ENCODE measurements at regions not wholly inside any gene's neighbourhood (a gene's known extent, or its start where the extent isn't known, plus 50 kb on each side); places are given as distances from the start of the nearest gene placed in this dataset.
A peak's percentile ranks its signal among the peaks of the same experiment; 100 is the strongest.
"Not testable (repeated sequence)": the region's sequence is repeated elsewhere in the genome, so short reads cannot be mapped to it uniquely, and the experiment has no call there.

- ATAC-seq (no peak), DNase-seq (no peak)
- Histone ChIP-seq H3K36me3 (ENCODE audit: insufficient read depth in 1 of 2, low read depth in 1 of 2) (no peaks in the 10 kb centered on the region), H3K27ac (no peak overlapping the region), H3K27me3 (ENCODE audit: insufficient read depth in 3 of 3, low read length in 2 of 3) (no peaks in the 10 kb centered on the region), H3K4me3 (no peak overlapping the region), H3K9me3 (no peaks in the 10 kb centered on the region), H3K4me1 (no peaks in the 10 kb centered on the region)
- no peak for TF ChIP-seq CTCF (IDR thresholded peaks at IDR 0.05)
- intact Hi-C loops (cut with DNase I): no loop called here
Measured at GRCh38 chr5:25550793-25551192, 906.0 kb upstream of the CDH10 start.

- DNase-seq (no peak), ATAC-seq (no peak)
- TF ChIP-seq CTCF (IDR thresholded peaks at IDR 0.05): peak; percentile 9
- intact Hi-C loops (cut with DNase I): no loop called here
- H3K4me3 ChIP-seq: no peak overlapping the region
- no peaks in the 10 kb centered on the region for H3K27me3 ChIP-seq (ENCODE audit: insufficient read depth in 3 of 3, low read length in 2 of 3)
- H3K36me3 ChIP-seq (ENCODE audit: insufficient read depth in 1 of 2, low read depth in 1 of 2): no peaks in the 10 kb centered on the region
- H3K27ac ChIP-seq: no peak overlapping the region
- no peaks in the 10 kb centered on the region for H3K4me1 ChIP-seq
- WGBS, 3 donors: 24 to 29% (median 24%) methylated on average over 6 of the region's 6 CpGs
- no peaks in the 10 kb centered on the region for H3K9me3 ChIP-seq
Measured at GRCh38 chr5:25544652-25545249, 900.0 kb upstream of the CDH10 start.

- Histone ChIP-seq H3K4me1 (no peaks in the 10 kb centered on the region), H3K36me3 (ENCODE audit: insufficient read depth in 1 of 2, low read depth in 1 of 2) (no peaks in the 10 kb centered on the region), H3K9me3 (no peaks in the 10 kb centered on the region), H3K4me3 (no peak overlapping the region), H3K27me3 (ENCODE audit: insufficient read depth in 3 of 3, low read length in 2 of 3) (no peaks in the 10 kb centered on the region), H3K27ac (no peak overlapping the region)
- intact Hi-C loops (cut with DNase I): no loop called here
- TF ChIP-seq CTCF (IDR thresholded peaks at IDR 0.05): no peak
- DNase-seq: no peak
- ATAC-seq: no peak
- 82 to 91% (median 87%) methylated on average over 2 of the region's 2 CpGs for WGBS, 3 donors
Measured at GRCh38 chr5:25540628-25541027, 895.9 kb upstream of the CDH10 start.

- TF ChIP-seq CTCF (IDR thresholded peaks at IDR 0.05): no peak
- Histone ChIP-seq H3K4me1 (no peaks in the 10 kb centered on the region), H3K9me3 (no peaks in the 10 kb centered on the region), H3K4me3 (no peak overlapping the region), H3K36me3 (ENCODE audit: insufficient read depth in 1 of 2, low read depth in 1 of 2) (no peaks in the 10 kb centered on the region), H3K27me3 (ENCODE audit: insufficient read depth in 3 of 3, low read length in 2 of 3) (no peaks in the 10 kb centered on the region), H3K27ac (no peak overlapping the region)
- ATAC-seq (no peak), DNase-seq (no peak)
- 39 to 45% (median 44%) methylated on average over 2 of the region's 2 CpGs for WGBS, 3 donors
- intact Hi-C loops (cut with DNase I): no loop called here
Measured at GRCh38 chr5:25539536-25539935, 894.8 kb upstream of the CDH10 start.

GRCh38 chr5:25536461-25536860 lies 891.7 kb upstream of the CDH10 start:
- H3K36me3 ChIP-seq (ENCODE audit: insufficient read depth in 1 of 2, low read depth in 1 of 2); ATAC-seq; H3K27ac ChIP-seq; H3K9me3 ChIP-seq; intact Hi-C loops (cut with DNase I); DNase-seq; H3K4me3 ChIP-seq; H3K4me1 ChIP-seq; H3K27me3 ChIP-seq (ENCODE audit: insufficient read depth in 3 of 3, low read length in 2 of 3): not testable (repeated sequence)
- WGBS, 3 donors: 71 to 75% (median 71%) methylated on average over 6 of the region's 6 CpGs

Data from psoas muscle (tissue), 7 donors.